AG10803 (cell line): ENCODE measurements at regions not wholly inside any gene's neighbourhood (a gene's known extent, or its start where the extent isn't known, plus 50 kb on each side); places are given as distances from the start of the nearest gene placed in this dataset.
"Not testable (repeated sequence)": the region's sequence is repeated elsewhere in the genome, so short reads cannot be mapped to it uniquely, and the experiment has no call there.

ENCODE experiments used
- DNase-seq: peaks from one replicate; pipeline ENCODE4 v3.0.0; 2010; ENCODE audit warnings: low read depth
- H3K4me3 ChIP-seq: 2 replicates; pipeline ENCODE4 v1.5.1; 2011; ENCODE audit warnings: mild to moderate bottlenecking, low read length, control low read depth
- TF ChIP-seq, protein P1 (sequence below): conservative IDR thresholded peaks from 2 replicates; pipeline ENCODE4 v1.5.1; 2011; ENCODE audit warnings: mild to moderate bottlenecking, low read length, control low read depth, inconsistent platforms

DNA sequence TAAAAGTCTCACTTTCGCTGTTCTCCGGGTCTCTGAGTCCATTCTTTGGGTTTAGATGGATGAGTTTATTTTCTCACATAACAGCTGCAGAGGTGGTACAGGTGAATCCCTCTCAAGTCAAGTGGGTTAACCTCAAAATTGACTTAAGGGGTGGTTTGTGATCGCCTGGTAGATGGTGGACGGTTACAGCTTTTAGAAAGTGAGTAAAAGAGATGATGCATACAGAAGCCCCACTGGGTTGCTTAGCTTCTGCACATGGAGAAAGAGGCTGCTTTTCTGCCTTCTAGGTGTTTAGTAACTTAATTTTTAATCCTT, 146.7 kb downstream of the TRIM27 start:
- H3K4me3 ChIP-seq: no peak overlapping the region
- no peak for DNase-seq
- TF ChIP-seq, protein P1, sequence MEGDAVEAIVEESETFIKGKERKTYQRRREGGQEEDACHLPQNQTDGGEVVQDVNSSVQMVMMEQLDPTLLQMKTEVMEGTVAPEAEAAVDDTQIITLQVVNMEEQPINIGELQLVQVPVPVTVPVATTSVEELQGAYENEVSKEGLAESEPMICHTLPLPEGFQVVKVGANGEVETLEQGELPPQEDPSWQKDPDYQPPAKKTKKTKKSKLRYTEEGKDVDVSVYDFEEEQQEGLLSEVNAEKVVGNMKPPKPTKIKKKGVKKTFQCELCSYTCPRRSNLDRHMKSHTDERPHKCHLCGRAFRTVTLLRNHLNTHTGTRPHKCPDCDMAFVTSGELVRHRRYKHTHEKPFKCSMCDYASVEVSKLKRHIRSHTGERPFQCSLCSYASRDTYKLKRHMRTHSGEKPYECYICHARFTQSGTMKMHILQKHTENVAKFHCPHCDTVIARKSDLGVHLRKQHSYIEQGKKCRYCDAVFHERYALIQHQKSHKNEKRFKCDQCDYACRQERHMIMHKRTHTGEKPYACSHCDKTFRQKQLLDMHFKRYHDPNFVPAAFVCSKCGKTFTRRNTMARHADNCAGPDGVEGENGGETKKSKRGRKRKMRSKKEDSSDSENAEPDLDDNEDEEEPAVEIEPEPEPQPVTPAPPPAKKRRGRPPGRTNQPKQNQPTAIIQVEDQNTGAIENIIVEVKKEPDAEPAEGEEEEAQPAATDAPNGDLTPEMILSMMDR: no peak

DNA sequence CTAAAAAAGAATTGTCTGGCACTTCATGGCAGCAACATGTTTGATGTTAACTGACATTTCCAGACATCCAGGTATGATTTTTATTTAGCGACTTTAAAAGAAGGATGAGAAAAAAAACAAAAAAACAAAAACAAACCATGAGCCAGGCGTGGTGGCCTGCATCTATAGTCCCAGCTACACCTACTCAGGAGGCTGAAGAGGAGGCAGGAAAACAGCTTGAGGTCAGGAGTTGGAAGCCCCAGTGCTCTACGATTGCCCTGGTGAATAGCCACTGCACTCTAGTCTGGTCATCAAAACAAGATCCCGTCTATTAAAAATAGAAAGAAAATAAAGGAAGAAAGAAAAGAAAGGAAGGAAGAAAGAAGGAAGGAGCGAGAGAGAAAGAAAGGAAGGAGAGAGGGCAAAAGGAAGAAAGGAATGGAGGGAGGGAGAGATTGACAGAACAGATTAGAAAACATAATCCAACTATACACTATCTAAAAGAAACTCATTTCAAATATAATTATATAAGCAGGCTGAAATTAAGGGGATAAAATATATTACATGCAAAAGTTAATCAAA, 141.6 kb downstream of the TRIM27 start:
- H3K4me3 ChIP-seq: no peak overlapping the region
- TF ChIP-seq, protein P1: no peak
- DNase-seq: no peak

DNA sequence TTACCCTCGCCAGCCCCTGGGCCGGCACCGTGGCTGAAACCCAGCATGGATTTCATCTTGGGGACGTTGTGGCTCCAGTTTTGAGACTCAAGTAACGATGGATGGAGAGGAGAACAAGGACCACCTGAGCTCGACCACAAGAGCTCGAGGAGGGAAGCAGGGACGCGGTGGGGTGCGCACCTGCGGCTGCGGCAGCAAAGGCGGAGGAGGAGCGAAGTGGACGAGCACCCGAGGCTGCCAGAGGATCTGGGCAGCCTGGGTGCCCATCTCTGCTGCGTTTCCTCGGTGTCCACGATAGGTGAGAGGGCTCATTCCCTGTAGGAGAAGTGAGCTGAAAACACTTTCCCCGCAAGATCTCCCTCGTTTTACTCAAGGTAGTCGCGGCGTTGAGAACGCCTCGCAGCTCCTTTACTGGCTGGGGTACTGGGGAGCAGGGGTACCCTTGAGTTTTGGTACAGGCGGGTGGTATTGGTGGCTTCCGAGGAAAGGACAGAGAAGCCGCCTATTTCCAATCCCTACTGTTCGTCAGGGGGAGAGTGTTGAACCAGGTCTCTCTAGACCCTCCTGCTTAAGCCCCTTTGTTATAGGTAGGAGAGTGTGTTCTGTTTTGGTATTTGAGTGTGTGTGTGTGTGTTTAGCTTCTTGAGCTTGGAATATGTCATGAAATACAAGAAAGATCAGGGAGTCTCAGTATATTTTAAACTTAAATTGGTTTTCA, 137.7 kb downstream of the TRIM27 start:
- no peak for DNase-seq
- TF ChIP-seq, protein P1: no peak
- no peak overlapping the region for H3K4me3 ChIP-seq

DNA sequence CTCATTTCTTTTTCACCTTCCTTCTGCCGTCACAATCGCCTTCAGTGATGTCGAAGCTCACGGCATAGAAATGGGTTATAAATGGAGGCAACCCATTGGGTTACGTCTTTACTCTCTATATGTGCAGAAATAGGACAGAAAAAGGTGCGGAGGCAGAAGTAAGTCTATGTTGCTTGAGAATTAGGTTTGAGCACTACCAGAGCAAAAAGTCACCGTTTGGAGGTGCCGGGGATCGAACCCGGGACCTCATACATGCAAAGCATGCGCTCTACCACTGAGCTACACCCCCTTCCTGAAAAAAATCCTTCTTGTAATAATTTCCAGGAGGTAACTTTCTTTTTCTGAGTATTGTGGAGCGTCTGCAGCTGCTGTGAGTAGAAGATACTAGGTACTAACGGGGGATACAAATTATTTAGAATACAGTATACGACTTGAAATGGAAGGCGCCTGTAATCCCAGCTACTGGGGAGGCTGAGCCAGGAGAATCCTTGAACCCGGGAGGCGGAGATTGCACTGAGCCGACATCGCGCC, 134.2 kb downstream of the TRIM27 start:
- DNase-seq: peak; percentile 60
- H3K4me3 ChIP-seq: peak overlapping the region; percentile 63
- TF ChIP-seq, protein P1: no peak

DNA sequence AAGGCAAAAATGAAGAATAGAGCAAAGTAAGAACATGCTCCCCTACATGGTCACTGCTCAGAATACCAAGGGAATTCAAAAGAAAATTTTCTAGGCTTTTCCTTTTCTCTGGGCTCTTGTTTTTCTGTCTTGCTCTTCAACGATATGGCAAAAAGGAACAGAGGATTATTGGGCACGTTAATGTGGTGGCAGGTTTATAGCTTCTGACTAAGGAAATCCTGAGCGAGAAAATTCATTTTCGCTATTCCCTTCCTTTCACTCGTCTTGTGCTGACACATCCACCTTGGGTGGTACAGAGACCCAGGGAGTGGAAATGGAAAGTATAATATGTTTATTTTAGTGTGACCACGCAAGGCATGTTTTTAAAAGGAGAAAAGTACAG, 132.8 kb downstream of the TRIM27 start:
- no peak overlapping the region for H3K4me3 ChIP-seq
- no peak for DNase-seq
- TF ChIP-seq, protein P1: no peak

DNA sequence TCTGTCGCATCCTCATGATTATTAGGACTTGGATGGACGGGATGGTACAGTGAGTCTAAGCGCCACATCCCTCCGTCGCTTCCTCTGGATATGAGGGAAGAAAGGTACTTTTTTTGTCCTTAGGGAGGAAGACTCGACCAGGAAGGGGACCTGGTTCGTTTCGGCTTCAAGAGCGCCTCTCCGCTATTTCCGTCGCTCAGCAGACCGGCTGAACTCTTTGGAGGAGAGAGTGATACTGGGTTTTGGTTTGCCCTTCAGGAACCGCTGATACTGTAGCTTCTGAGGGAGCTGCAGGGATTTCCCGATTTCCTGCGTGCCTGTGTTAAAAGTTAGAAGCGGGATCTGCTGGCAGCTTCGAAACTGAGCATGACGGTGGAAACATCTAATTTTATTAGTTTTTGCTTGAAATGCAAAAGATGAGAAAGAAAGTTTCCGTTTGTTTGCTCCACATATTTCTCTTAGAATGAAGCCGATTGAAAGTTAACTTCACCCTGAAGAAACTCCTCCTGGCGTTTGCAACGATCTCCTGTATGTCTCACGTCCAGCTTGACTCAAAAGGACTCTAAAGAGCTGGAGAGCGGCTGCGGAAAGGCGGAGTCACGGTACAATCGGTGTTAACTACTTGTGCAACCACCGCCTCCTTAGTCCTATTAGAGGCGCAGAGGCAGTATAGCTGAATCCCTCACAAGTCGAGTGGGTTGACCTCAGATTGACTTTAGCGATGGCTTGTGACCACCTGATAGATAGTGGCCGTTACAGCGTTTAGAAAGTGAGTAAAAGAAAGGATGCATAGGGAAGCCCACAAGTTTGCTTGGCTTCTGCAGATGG, 129.4 kb downstream of the TRIM27 start:
- DNase-seq: peak; percentile 38
- H3K4me3 ChIP-seq: peak overlapping the region; percentile 35
- TF ChIP-seq, protein P1: 0 out of 2 replicates have a peak, but pooled peaks have one; percentile 5

DNA sequence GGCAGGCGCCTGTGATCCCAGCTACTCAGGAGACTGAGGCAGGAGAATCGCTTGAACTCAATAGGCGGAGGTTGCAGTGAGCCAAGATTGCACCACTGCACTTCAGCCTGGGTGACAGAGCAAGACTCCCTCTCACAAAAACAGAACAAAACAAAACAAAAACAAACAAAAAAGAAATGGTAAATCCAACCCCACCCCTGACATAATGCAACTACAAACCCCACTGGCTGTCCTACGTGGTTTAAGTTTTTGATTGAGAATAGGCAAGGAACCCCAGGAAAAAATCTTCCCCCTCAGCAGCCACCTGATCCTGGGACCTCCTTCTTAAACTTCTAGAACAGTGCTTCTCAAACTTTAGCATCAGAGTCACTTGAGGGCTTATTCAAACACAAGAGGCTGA, 123.1 kb downstream of the TRIM27 start:
- H3K4me3 ChIP-seq, DNase-seq: not testable (repeated sequence)
